SH-SY5Y (cell line): ENCODE measurements at regions not wholly inside any gene's neighbourhood (a gene's known extent, or its start where the extent isn't known, plus 50 kb on each side); places are given as distances from the start of the nearest gene placed in this dataset.

Experiments
- GATA2 ChIP-seq: IDR thresholded peaks from 2 replicates; pipeline ENCODE4 v1.6.1; 2011; ENCODE audit warnings: mild to moderate bottlenecking, low read depth, low read length
- GATA3 ChIP-seq: IDR thresholded peaks from 2 replicates; pipeline ENCODE4 v1.6.1; 2011; ENCODE audit warnings: low read depth, mild to moderate bottlenecking, low read length, moderate library complexity

- no peak for TF ChIP-seq GATA2
- TF ChIP-seq GATA3, result no peak
These were observed 114.0 kb downstream of the VEGFA start for GRCh38 chr6:43883847-43884651.
